ENCODE measurements at regions not wholly inside any gene's neighbourhood (a gene's known extent, or its start where the extent isn't known, plus 50 kb on each side); places are given as distances from the start of the nearest gene placed in this dataset.

GRCh38 chr7:13282377-13282980 is 595.0 kb downstream of the ARL4A start:
- no peak for TF ChIP-seq EZH2 (IDR thresholded peaks at IDR 0.05)
- TF ChIP-seq CTCF (IDR thresholded peaks at IDR 0.05 in 2 of 3, conservative IDR thresholded peaks at IDR 0.05 in 1 of 3; ENCODE audit: borderline replicate concordance in 1 of 3, insufficient read depth in 1 of 3, low read depth in 2 of 3, low read length in 2 of 3) = peak; percentile 39 to 50 (median 40); a peak in 4 of 6 replicates
- TF ChIP-seq ZNF274 (IDR thresholded peaks at IDR 0.05; ENCODE audit: low read depth, low read length) = no peak
- no peak for TF ChIP-seq YY1 (IDR thresholded peaks at IDR 0.05; ENCODE audit: extremely low read depth, insufficient replicate concordance, low read depth, low read length)
- TF ChIP-seq ELF1 (IDR thresholded peaks at IDR 0.05; ENCODE audit: borderline replicate concordance, low read depth) = no peak
- no peak for TF ChIP-seq POLR2A (IDR thresholded peaks at IDR 0.05; ENCODE audit: borderline replicate concordance, extremely low read depth, insufficient read depth, insufficient read length)
- TF ChIP-seq MAX (IDR thresholded peaks at IDR 0.05) = no peak
- TF ChIP-seq ZFX (IDR thresholded peaks at IDR 0.05) = no peak
- TF ChIP-seq POLR2AphosphoS5 (IDR thresholded peaks at IDR 0.05; ENCODE audit: low read depth, low read length) = no peak
- TF ChIP-seq REST (IDR thresholded peaks at IDR 0.05; ENCODE audit: low read depth) = no peak
- TF ChIP-seq SRF (IDR thresholded peaks at IDR 0.05; ENCODE audit: low read depth) = no peak
- peak; percentile 36; the same call in 1 of the 2 replicates for TF ChIP-seq CEBPB (IDR thresholded peaks at IDR 0.05; ENCODE audit: low read depth)
- TF ChIP-seq RAD21 (IDR thresholded peaks at IDR 0.05; ENCODE audit: low read depth) = peak; percentile 75

All from HCT116 (cell line).